Karpas-422 (cell line): ENCODE measurements at regions not wholly inside any gene's neighbourhood (a gene's known extent, or its start where the extent isn't known, plus 50 kb on each side); places are given as distances from the start of the nearest gene placed in this dataset.

ENCODE experiments used
- DNase-seq: peaks from one replicate; pipeline ENCODE4 v3.0.0-alpha.2; 2015
- H2AFZ ChIP-seq: fragments of 200-600 bp; sonication (generic); 2 replicates; pipeline ENCODE4 v1.6.1; 2014; ENCODE audit warnings: antibody characterized with exemption, low read length, mixed read lengths
- H3K27ac ChIP-seq: fragments of 200-600 bp; sonication (generic); 2 replicates; pipeline ENCODE4 v1.5.1; 2014; ENCODE audit warnings: mild to moderate bottlenecking, low read length, moderate library complexity
- H3K27me3 ChIP-seq: fragments of 200-600 bp; sonication (generic); 2 replicates; pipeline ENCODE4 v1.6.1; 2014; ENCODE audit warnings: low read length, mixed read lengths
- H3K36me3 ChIP-seq: fragments of 200-600 bp; sonication (generic); 2 replicates; pipeline ENCODE4 v1.6.1; 2014; ENCODE audit warnings: low read length, mixed read lengths; ENCODE audit not compliant: insufficient read depth
- H3K4me1 ChIP-seq: fragments of 200-600 bp; sonication (generic); 2 replicates; pipeline ENCODE4 v1.6.1; 2014; ENCODE audit warnings: mild to moderate bottlenecking, low read length, mixed read lengths
- H3K4me2 ChIP-seq: fragments of 200-600 bp; sonication (generic); 2 replicates; pipeline ENCODE4 v1.6.1; 2014; ENCODE audit warnings: low read length, low read depth, mild to moderate bottlenecking; ENCODE audit not compliant: poor library complexity, severe bottlenecking
- H3K4me3 ChIP-seq: fragments of 200-600 bp; sonication (generic); 2 replicates; pipeline ENCODE4 v1.5.1; 2014; ENCODE audit warnings: mild to moderate bottlenecking, antibody characterized with exemption, low read length, mixed read lengths
- H3K79me2 ChIP-seq: fragments of 200-600 bp; sonication (generic); 2 replicates; pipeline ENCODE4 v1.6.1; 2014; ENCODE audit warnings: mild to moderate bottlenecking, low read length, mixed read lengths
- H3K9ac ChIP-seq: fragments of 200-600 bp; sonication (generic); 2 replicates; pipeline ENCODE4 v1.6.0; 2014; ENCODE audit warnings: low read length
- H3K9me2 ChIP-seq: fragments of 200-600 bp; sonication (generic), shearing (Covaris generic); replicated peaks from 2 replicates; pipeline ENCODE4 v1.6.0; 2014; ENCODE audit warnings: mild to moderate bottlenecking, low read length, moderate library complexity; ENCODE audit not compliant: insufficient read depth
- H3K9me3 ChIP-seq: fragments of 300-700, 200-600 bp; sonication (generic); 2 replicates; pipeline ENCODE4 v1.6.1; 2014; ENCODE audit warnings: low read length, mixed read lengths
- H4K20me1 ChIP-seq: fragments of 200-600 bp; sonication (generic); 2 replicates; pipeline ENCODE4 v1.6.1; 2014; ENCODE audit warnings: mild to moderate bottlenecking, antibody characterized with exemption, low read length, low read depth; ENCODE audit not compliant: insufficient read depth

GRCh38 chr3:22170370-22170769, 419.4 kb upstream of the ZNF385D start:
- Histone ChIP-seq H3K27ac (no peak overlapping the region), H3K9me3 (peaks cover 3% of the 10 kb centered on the region; the same call in 1 of the 2 replicates), H3K27me3 (no peaks in the 10 kb centered on the region), H3K4me1 (no peaks in the 10 kb centered on the region), H3K79me2 (no peaks in the 10 kb centered on the region), H3K9me2 (no peaks in the 10 kb centered on the region), H2AFZ (no peak overlapping the region), H3K4me2 (no peak overlapping the region), H3K4me3 (no peak overlapping the region), H3K9ac (no peak overlapping the region), H3K36me3 (no peaks in the 10 kb centered on the region), H4K20me1 (no peaks in the 10 kb centered on the region)
- no peak for DNase-seq

GRCh38 chr3:22172964-22173363, 422.0 kb upstream of the ZNF385D start:
- Histone ChIP-seq H4K20me1 (no peaks in the 10 kb centered on the region), H3K9ac (no peak overlapping the region), H3K4me2 (no peak overlapping the region), H3K4me3 (no peak overlapping the region), H3K27me3 (no peaks in the 10 kb centered on the region), H3K36me3 (no peaks in the 10 kb centered on the region), H3K79me2 (no peaks in the 10 kb centered on the region), H3K4me1 (no peaks in the 10 kb centered on the region), H2AFZ (no peak overlapping the region), H3K27ac (no peak overlapping the region), H3K9me3 (no peaks in the 10 kb centered on the region; the same call in 1 of the 2 replicates), H3K9me2 (no peaks in the 10 kb centered on the region)
- no peak for DNase-seq

DNA sequence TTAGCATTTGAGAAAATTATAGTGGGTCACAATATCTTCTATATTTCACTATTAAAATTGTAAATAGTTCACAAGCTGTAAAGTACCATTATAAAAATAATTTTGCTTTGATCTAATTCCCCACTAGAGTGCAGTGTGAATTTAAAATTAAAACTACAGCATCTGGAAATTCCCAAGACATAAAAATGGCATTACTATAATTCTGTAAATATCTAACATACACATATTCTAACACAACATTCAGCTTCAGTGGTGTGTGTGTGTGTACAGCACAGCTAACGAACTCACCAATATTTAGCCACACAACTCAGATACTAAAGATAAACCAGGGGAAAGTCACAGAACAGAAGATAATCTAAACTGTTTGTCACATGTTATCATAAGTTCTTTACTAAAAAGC, 424.9 kb upstream of the ZNF385D start:
- Histone ChIP-seq H3K4me3 (no peak overlapping the region), H3K4me1 (no peaks in the 10 kb centered on the region), H3K27me3 (no peaks in the 10 kb centered on the region), H2AFZ (no peak overlapping the region), H3K27ac (no peak overlapping the region), H3K9me3 (no peaks in the 10 kb centered on the region; the same call in 1 of the 2 replicates), H4K20me1 (no peaks in the 10 kb centered on the region), H3K9ac (no peak overlapping the region), H3K9me2 (no peaks in the 10 kb centered on the region), H3K4me2 (no peak overlapping the region), H3K79me2 (no peaks in the 10 kb centered on the region), H3K36me3 (no peaks in the 10 kb centered on the region)
- no peak for DNase-seq

- DNase-seq, result no peak
- no peaks in the 10 kb centered on the region for H3K79me2 ChIP-seq
- H3K9ac ChIP-seq, result no peak overlapping the region
- no peak overlapping the region for H3K4me2 ChIP-seq
- no peaks in the 10 kb centered on the region for H3K4me1 ChIP-seq
- H3K27me3 ChIP-seq, result no peaks in the 10 kb centered on the region
- H3K4me3 ChIP-seq, result no peak overlapping the region
- no peaks in the 10 kb centered on the region for H4K20me1 ChIP-seq
- H2AFZ ChIP-seq, result no peak overlapping the region
- H3K9me3 ChIP-seq, result no peaks in the 10 kb centered on the region; the same call in 1 of the 2 replicates
- H3K27ac ChIP-seq, result no peak overlapping the region
- H3K36me3 ChIP-seq, result no peaks in the 10 kb centered on the region
- H3K9me2 ChIP-seq, result no peaks in the 10 kb centered on the region
Measured at GRCh38 chr3:22176911-22177310, 425.9 kb upstream of the ZNF385D start.

DNA sequence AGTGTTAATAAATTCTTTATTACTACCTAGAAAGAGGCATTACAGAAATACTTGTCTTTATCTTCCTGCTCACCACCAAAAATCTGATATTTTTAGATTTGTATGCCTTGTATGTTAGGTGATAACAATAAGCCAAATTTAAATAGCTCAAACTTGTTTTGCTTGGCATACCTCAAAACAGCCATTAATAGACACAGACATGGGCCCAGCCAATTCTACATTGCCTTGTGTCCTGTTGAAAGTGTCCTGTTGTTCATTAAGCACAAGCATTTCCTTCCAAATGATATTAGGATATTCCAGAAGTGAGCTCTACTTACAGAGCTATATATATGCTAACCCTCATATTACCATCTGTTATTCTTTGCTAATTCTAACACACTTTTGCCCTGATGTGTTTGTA, 438.6 kb upstream of the ZNF385D start:
- Histone ChIP-seq H2AFZ (no peak overlapping the region), H4K20me1 (no peaks in the 10 kb centered on the region), H3K27ac (no peak overlapping the region), H3K4me3 (no peak overlapping the region), H3K9me3 (peaks cover 4% of the 10 kb centered on the region), H3K9me2 (no peaks in the 10 kb centered on the region), H3K36me3 (no peaks in the 10 kb centered on the region), H3K27me3 (no peaks in the 10 kb centered on the region), H3K4me1 (no peaks in the 10 kb centered on the region), H3K9ac (no peak overlapping the region), H3K4me2 (no peak overlapping the region), H3K79me2 (no peaks in the 10 kb centered on the region)
- DNase-seq, result no peak

DNA sequence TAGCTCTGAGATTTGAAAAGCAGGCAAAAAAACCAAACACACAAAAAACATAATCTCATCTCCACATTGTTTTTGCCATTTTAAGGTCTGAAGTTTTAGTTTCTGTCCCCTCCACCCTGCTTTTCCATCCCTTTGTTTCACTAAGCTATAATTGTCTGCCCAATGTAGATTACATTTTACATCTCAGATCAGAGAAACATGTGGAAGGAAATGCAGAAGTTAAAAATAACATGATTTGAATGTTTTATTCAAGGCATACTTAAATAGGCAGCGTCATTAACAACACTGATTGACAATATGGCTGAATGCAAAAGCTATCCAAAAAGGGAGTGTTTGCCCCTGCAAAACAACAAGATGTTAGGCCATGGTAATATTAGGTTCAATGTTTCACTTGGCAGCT, 448.1 kb upstream of the ZNF385D start:
- no peak overlapping the region for H3K27ac ChIP-seq
- no peak overlapping the region for H3K4me2 ChIP-seq
- no peak for DNase-seq
- no peak overlapping the region for H3K9ac ChIP-seq
- H3K9me2 ChIP-seq, result no peaks in the 10 kb centered on the region
- no peaks in the 10 kb centered on the region for H3K79me2 ChIP-seq
- H2AFZ ChIP-seq, result no peak overlapping the region
- H3K36me3 ChIP-seq, result no peaks in the 10 kb centered on the region
- H3K27me3 ChIP-seq, result no peaks in the 10 kb centered on the region
- H3K9me3 ChIP-seq, result peaks cover 18% of the 10 kb centered on the region
- H4K20me1 ChIP-seq, result no peaks in the 10 kb centered on the region
- no peaks in the 10 kb centered on the region for H3K4me1 ChIP-seq
- H3K4me3 ChIP-seq, result no peak overlapping the region

DNA sequence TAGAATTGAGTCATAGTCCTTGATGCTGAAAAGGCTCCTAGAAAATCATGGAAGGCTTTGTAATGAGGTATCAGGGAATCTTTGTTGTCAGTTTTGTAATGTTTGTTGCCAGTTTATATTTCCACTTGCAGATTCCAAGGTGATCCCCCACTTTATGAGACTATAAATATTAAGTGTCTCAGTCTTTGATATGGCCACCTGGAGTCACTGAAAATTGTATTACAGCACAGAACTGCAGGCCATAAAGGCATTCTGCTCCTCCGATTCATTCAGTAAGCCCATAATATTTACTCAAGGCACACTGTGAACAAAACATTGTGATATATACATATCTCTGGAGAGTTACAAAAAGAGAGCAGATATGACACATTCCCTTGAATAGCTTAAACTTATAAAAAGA, 457.8 kb upstream of the ZNF385D start:
- Histone ChIP-seq H3K36me3 (no peaks in the 10 kb centered on the region), H3K4me2 (no peak overlapping the region), H3K79me2 (no peaks in the 10 kb centered on the region), H3K4me3 (no peak overlapping the region), H3K4me1 (no peaks in the 10 kb centered on the region), H3K27me3 (no peaks in the 10 kb centered on the region), H3K9me2 (no peaks in the 10 kb centered on the region), H3K9me3 (peaks cover 3% of the 10 kb centered on the region; the same call in 1 of the 2 replicates), H4K20me1 (no peaks in the 10 kb centered on the region), H2AFZ (no peak overlapping the region), H3K27ac (no peak overlapping the region), H3K9ac (no peak overlapping the region)
- DNase-seq, result no peak

DNA sequence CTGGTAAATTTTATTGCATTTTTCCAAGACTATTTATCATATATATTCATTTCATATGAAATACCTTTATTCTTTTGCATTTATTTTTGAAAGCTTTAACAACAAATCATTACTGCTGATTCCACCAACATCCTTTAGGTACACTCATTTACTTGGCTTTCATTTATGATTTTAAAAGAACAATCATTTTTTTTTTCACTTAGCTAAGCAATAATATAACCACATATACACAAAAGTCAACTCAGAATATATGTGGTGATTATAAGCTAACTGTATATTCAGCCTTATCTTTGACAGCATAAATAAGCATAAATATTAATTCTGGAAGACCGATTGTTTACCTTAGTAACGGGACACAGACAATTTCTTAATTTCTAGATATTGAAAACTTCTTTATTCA, 458.6 kb upstream of the ZNF385D start:
- no peak for DNase-seq
- Histone ChIP-seq H3K9ac (no peak overlapping the region), H3K27ac (no peak overlapping the region), H3K4me1 (no peaks in the 10 kb centered on the region), H3K36me3 (no peaks in the 10 kb centered on the region), H3K9me3 (0 out of 2 replicates have a peak, but pooled peaks cover 3% of the 10 kb centered on the region), H3K9me2 (no peaks in the 10 kb centered on the region), H2AFZ (no peak overlapping the region), H3K4me2 (no peak overlapping the region), H3K4me3 (no peak overlapping the region), H3K79me2 (no peaks in the 10 kb centered on the region), H3K27me3 (no peaks in the 10 kb centered on the region), H4K20me1 (no peaks in the 10 kb centered on the region)

- H3K9me2 ChIP-seq, result no peaks in the 10 kb centered on the region
Measured at GRCh38 chr3:22210693-22211092, 459.7 kb upstream of the ZNF385D start.

More at GRCh38 chr3:22210693-22211092, 459.7 kb upstream of the ZNF385D start:
- Histone ChIP-seq H3K36me3 (no peaks in the 10 kb centered on the region), H3K9me3 (0 out of 2 replicates have a peak, but pooled peaks cover 3% of the 10 kb centered on the region), H3K4me1 (no peaks in the 10 kb centered on the region), H3K27ac (no peak overlapping the region), H3K79me2 (no peaks in the 10 kb centered on the region), H2AFZ (no peak overlapping the region), H3K4me2 (no peak overlapping the region), H3K9ac (no peak overlapping the region), H3K27me3 (no peaks in the 10 kb centered on the region), H4K20me1 (no peaks in the 10 kb centered on the region), H3K4me3 (no peak overlapping the region)
- DNase-seq, result no peak
